LoVo (cell line): ENCODE measurements at regions not wholly inside any gene's neighbourhood (a gene's known extent, or its start where the extent isn't known, plus 50 kb on each side); places are given as distances from the start of the nearest gene placed in this dataset.
"Not testable (repeated sequence)": the region's sequence is repeated elsewhere in the genome, so short reads cannot be mapped to it uniquely, and the experiment has no call there.

Experiments used
- DNase-seq: peaks from one replicate; pipeline ENCODE4 v3.0.0-alpha.2; 2016; ENCODE audit warnings: low spot score

DNA sequence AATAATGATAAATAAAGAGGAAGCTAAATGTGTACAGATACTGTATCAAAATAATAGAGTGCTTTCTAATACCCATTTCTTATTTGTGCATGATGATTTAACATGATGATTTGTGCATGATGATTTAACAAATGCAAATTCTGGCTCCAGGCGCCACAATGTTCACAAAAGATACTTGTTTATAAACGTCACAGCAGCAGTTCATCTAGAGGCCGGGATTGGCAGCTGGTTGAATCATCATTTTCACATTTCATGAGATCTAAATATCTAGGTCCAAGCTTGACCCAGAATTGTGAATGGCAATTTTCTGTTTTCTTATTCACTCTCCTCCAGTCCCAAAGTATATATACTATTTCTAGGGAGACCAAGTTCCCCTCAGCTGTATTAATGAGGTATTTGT is 322.0 kb downstream of the SUCLG1 start:
- no peak for DNase-seq

- DNase-seq, result no peak
These were observed 326.7 kb downstream of the SUCLG1 start for GRCh38 chr2:84132370-84132769.

GRCh38 chr2:84131278-84131830 is 327.7 kb downstream of the SUCLG1 start:
- DNase-seq, result no peak

DNA sequence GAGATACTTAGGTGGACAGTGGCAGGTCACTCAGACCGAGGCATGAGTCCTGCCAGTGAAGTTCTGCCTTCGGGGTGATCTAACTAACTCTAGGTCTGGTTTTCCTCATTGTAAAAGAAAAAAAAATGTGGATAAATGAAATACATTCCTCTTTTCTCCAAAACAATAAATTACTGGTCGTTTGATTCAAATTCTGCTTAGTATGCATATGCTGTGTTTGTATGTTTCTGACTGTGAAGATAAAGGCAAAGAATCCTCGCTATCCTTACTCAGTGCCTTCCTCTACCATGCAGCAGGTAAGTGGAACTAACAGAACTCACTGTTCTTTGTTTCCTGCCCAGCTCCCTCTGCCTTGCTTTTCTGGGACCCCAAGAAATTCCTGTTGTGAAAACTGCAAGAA is 330.1 kb downstream of the SUCLG1 start:
- no peak for DNase-seq

DNA sequence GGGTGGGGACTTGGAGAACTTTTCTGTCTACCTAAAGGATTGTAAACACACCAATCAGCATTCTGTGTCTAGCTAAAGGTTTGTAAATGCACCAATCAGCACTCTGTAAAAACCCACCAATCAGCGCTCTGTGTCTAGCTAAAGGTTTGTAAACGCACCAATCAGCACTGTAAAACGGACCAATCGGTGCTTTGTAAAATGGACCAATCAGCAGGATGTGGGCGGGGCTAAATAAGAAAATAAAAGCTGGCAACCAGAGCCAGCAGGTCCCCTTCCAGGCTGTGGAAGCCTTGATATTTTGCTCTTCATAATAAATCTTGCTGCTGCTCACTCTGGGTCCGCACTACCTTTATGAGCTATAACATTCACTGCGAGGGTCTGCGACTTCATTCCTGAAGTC is 331.3 kb downstream of the SUCLG1 start:
- DNase-seq, result not testable (repeated sequence)

DNA sequence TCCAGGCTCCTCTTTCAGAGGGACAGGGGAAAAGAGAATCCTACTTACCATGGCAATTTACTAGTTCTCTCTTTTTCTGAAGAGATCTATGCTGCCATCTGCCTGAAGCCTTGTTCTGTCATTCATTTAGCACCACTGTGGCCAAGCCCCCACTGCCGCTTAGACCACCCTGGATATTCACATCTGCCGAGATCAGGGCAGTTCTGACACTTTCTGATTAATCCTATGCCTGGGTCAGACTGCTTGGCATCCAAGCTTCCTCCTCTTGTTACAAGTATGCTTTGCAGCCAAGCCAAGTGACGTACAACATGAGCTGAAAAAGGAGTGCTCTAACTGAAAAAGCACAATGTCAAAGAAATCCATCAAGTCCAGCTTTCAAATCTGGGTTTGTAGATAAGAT is 332.6 kb downstream of the SUCLG1 start:
- no peak for DNase-seq

DNA sequence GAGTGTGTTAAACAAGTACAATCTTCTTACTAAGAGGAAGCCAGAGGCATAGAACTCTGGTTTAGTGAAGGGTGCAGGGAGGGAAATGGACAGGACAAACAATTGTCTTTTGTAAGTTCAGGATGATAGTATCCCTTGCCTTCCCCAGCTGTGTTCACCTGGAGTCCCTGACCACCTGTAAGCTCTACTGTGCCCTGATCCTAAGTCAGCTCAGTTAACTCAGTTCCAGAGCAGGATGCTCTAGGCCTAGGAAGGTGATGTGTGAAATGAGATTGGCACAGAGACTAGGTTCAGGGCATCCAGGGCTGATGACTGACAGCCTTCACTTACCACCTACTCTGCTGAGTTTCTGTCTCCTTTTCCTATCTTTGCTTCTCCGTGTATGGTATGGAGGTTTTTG is 333.0 kb downstream of the SUCLG1 start:
- no peak for DNase-seq

DNA sequence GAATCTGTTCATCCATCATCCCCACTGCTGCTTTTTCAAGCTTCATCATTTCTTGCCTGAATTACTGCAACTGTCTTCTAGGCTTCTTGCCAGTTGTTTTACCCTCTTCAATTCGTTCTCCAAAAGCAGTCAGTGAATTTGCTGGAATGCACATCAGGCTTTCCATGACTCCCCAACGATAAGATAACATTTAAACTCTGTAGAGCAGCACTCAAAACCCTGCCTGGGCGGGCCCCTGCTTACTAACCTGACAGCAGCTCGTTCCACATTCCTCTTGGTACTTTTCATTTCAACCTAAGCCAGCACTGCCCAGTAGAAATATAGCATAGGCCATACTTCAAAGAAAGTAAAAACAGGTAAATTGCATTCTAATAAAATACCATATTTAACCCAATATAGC is 342.9 kb downstream of the SUCLG1 start:
- no peak for DNase-seq

DNA sequence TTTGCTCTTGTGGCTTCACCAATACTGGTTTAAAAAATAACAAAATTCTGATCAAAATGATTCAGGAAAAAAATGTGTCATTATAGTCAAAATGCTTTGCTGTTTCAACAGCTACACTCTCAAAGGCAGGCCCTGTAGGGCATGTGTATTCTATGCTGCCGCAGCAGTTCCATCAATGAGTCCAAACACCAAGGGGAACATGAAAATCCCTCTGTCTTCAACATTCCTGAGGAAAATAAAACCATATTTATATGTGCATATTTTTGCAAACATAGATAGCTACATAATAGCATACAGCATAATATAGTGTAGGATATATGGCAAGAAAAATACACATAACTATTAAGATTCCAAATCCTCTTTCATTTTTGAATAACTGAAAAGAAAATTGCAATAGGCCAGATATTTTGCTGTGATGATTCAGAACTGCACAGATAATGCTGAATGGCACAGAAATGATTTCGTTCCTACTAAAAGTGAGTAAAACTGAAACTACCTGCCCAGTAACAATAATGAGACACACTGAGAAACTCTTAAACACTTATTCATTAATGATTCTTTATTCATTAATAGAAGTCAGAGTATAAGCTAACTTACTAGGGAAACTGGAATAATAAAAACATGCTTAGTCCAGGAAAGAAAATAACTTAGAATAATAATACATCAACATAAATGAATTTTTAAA is 343.8 kb downstream of the SUCLG1 start:
- DNase-seq, result no peak

DNA sequence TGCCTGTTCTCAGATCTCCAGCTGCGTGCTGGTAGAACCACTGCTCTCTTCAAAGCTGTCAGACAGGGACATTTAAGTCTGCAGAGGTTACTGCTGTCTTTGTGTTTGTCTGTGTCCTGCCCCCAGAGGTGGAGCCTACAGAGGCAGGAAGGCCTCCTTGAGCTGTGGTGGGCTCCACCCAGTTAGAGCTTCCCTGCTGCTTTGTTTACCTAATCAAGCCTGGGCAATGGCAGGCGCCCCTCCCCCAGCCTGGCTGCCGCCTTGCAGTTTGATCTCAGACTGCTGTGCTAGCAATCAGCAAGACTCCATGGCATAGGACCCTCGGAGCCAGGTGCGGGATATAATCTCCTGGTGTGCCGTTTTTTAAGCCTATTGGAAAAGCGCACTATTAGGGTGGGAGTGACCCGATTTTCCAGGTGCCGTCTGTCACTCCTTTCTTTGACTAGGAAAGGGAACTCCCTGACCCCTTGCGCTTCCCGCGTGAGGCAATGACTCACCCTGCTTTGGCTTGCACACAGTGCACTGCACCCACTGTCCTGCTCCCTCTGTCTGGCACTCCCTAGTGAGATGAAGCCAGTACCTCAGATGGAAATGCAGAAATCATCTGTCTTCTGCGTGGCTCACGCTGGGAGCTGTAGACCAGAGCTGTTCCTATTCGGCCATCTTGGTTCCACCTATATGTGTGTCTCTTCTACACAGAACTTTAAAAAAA is 355.1 kb downstream of the SUCLG1 start:
- peak; percentile 74 for DNase-seq

DNA sequence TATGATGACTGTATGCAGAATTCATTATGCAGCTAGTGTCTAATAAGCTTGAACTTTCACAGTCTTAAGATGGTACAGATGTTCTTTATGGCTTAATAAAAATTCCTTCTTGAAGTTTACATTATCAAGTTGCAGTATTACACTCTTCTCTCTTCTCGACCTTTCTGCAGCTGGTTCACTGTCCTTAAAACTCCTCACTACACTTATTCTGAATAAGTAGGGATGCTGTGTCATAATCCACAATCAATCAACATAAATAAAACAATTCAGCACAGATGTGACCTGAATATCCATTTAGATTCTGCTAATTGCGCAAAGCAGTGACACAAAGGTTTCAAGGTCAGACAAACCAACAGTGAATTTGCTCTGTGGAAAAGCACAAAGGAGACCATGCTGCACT is 356.8 kb downstream of the SUCLG1 start:
- DNase-seq, result no peak

GRCh38 chr2:84088656-84089055 is 370.4 kb downstream of the SUCLG1 start:
- DNase-seq, result no peak

- DNase-seq, result no peak
These were observed 373.5 kb downstream of the SUCLG1 start for GRCh38 chr2:84085562-84085961.

- DNase-seq, result no peak
These were observed 374.2 kb downstream of the SUCLG1 start for GRCh38 chr2:84084856-84085255.

GRCh38 chr2:84083984-84084383 is 375.1 kb downstream of the SUCLG1 start:
- DNase-seq, result no peak

DNA sequence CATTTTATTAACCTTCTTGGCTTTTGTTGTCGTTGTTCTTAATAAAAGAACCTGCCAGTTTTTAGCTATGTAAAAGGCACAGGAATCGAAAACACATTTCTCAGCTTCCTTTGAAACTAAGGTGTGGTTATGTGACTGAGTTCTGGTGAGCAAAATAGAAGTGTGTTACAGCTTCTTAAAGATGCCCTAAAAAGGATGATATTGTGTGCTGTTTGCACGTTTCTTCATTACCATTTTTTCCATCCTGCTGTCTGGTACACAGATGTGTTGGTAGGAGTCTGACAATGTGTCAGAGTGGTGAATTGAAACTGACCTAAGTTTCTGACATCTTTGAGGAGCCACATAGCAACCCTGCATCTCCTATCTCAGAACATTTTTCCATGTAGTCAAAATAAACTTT is 380.6 kb downstream of the SUCLG1 start:
- no peak for DNase-seq

GRCh38 chr2:84077496-84077895 is 381.6 kb downstream of the SUCLG1 start:
- DNase-seq, result peak; percentile 28

DNA sequence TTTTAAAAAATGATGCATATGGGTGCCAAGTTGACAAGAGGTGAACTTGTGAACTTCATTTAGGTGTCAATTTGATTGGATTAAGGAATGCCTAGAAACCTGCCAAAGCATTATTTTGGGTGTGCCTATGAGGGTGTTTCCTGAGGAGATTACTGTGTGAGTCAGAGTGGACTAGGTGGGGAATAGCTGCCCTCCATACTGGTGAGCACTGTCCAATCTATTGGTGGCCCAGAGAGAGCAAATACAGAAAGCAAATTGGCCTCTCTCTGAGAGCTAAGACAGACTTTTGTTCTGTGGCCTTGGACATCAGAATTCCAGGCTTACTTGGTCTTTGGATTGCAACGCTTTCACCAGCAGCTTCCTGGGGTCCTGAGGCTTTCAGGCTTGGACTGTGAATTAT is 388.0 kb downstream of the SUCLG1 start:
- no peak for DNase-seq

DNA sequence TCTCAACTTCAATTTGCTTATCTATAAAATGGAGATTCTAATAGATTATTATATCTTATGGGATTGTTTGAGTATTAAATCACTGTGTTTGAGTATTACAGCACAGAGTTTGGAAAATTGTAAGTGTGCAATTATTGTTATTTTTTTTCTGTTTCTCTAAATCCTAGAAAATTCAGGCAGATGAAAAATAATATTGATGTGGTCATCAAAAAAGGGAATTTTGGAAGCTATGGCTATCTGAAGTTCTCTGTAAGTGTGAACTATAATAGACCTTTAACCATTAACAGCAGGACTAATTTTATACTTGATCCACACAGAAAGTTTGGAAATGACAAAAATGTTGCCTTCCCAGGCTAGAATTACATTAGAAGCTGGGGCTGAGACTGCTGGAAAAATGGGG is 393.2 kb downstream of the SUCLG1 start:
- no peak for DNase-seq

- no peak for DNase-seq
These were observed 401.0 kb downstream of the SUCLG1 start for GRCh38 chr2:84057917-84058560.

GRCh38 chr2:84055816-84056215 is 403.3 kb downstream of the SUCLG1 start:
- no peak for DNase-seq

- not testable (repeated sequence) for DNase-seq
These were observed 404.5 kb downstream of the SUCLG1 start for GRCh38 chr2:84054577-84054976.

DNA sequence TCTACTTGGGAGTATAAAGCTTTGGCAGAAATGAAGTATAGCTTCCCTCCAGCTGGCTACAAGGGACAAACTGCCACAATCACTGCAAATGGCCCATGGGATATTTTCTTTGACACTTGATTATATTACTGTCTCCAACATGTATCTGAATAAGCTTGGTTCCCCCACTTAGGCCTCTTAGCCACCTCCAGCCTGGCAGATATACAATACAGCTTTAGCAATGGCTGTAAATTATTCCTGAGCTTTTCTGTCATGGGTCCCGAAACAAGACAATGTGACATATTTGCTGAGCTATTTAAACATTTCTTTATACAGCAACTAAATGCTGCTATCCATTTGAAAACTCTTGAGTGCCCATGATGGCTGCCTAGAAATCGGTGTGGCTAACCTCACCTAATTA is 406.2 kb downstream of the SUCLG1 start:
- no peak for DNase-seq
